ENCODE measurements at regions not wholly inside any gene's neighbourhood (a gene's known extent, or its start where the extent isn't known, plus 50 kb on each side); places are given as distances from the start of the nearest gene placed in this dataset.

- TF ChIP-seq CTCF (IDR thresholded peaks at IDR 0.05; ENCODE audit: insufficient read depth, low read length, poor library complexity, severe bottlenecking), result no peak
- no peak for TF ChIP-seq EZH2phosphoT487 (conservative IDR thresholded peaks at IDR 0.05; ENCODE audit: low read length)
These were observed 551.0 kb upstream of the LRATD1 start for GRCh38 chr2:14081521-14081920.
